LHCN-M2 (cell line): ENCODE measurements at regions not wholly inside any gene's neighbourhood (a gene's known extent, or its start where the extent isn't known, plus 50 kb on each side); places are given as distances from the start of the nearest gene placed in this dataset.

ENCODE experiments used
- DNase-seq: peaks from one replicate; pipeline ENCODE4 v3.0.0-alpha.2; 2012; ENCODE audit warnings: low read depth

- DNase-seq = no peak
Observed at GRCh38 chr10:130786365-130786966, 525.1 kb downstream of the TCERG1L start.

- DNase-seq = no peak
Observed at GRCh38 chr10:130787243-130787642, 524.3 kb downstream of the TCERG1L start.

- no peak for DNase-seq
Observed at GRCh38 chr10:130787821-130788220, 523.7 kb downstream of the TCERG1L start.

GRCh38 chr10:130790339-130790738 lies 521.2 kb downstream of the TCERG1L start:
- no peak for DNase-seq

- no peak for DNase-seq
Observed at GRCh38 chr10:130792096-130792845, 519.2 kb downstream of the TCERG1L start.

- no peak for DNase-seq
Observed at GRCh38 chr10:130795819-130796218, 515.7 kb downstream of the TCERG1L start.

- no peak for DNase-seq
Observed at GRCh38 chr10:130799532-130799931, 512.0 kb downstream of the TCERG1L start.

- no peak for DNase-seq
Observed at GRCh38 chr10:130800281-130800680, 511.2 kb downstream of the TCERG1L start.

GRCh38 chr10:130801276-130801675 lies 510.2 kb downstream of the TCERG1L start:
- no peak for DNase-seq

GRCh38 chr10:130801784-130802183 lies 509.7 kb downstream of the TCERG1L start:
- DNase-seq = no peak

- DNase-seq = no peak
Observed at GRCh38 chr10:130802301-130802700, 509.2 kb downstream of the TCERG1L start.

- DNase-seq = no peak
Observed at GRCh38 chr10:130804281-130804680, 507.2 kb downstream of the TCERG1L start.

- DNase-seq = no peak
Observed at GRCh38 chr10:130804778-130805634, 506.5 kb downstream of the TCERG1L start.

- DNase-seq = no peak
Observed at GRCh38 chr10:130805635-130806030, 505.9 kb downstream of the TCERG1L start.

- DNase-seq = no peak
Observed at GRCh38 chr10:130806426-130806825, 505.1 kb downstream of the TCERG1L start.

- DNase-seq = no peak
Observed at GRCh38 chr10:130807096-130807495, 504.4 kb downstream of the TCERG1L start.

GRCh38 chr10:130807721-130808120 lies 503.8 kb downstream of the TCERG1L start:
- DNase-seq = no peak

- no peak for DNase-seq
Observed at GRCh38 chr10:130808243-130808642, 503.3 kb downstream of the TCERG1L start.

- no peak for DNase-seq
Observed at GRCh38 chr10:130808686-130809085, 502.8 kb downstream of the TCERG1L start.

GRCh38 chr10:130809181-130809580 lies 502.3 kb downstream of the TCERG1L start:
- no peak for DNase-seq

GRCh38 chr10:130809761-130810515 lies 501.6 kb downstream of the TCERG1L start:
- no peak for DNase-seq

GRCh38 chr10:130810856-130811255 lies 500.7 kb downstream of the TCERG1L start:
- no peak for DNase-seq
